ENCODE measurements at regions not wholly inside any gene's neighbourhood (a gene's known extent, or its start where the extent isn't known, plus 50 kb on each side); places are given as distances from the start of the nearest gene placed in this dataset.

- TF ChIP-seq POLR2A (IDR thresholded peaks at IDR 0.05) (no peak), CTCF (IDR thresholded peaks at IDR 0.05) (no peak), EP300 (IDR thresholded peaks at IDR 0.05) (no peak), POLR2AphosphoS5 (IDR thresholded peaks at IDR 0.05) (no peak)
Measured at GRCh38 chr3:132980102-132980501, 58.1 kb upstream of the TMEM108 start.

Measured in sigmoid colon (tissue), 4 donors.